COLO829 (cell line): ENCODE measurements at regions not wholly inside any gene's neighbourhood (a gene's known extent, or its start where the extent isn't known, plus 50 kb on each side); places are given as distances from the start of the nearest gene placed in this dataset.
"Not testable (repeated sequence)": the region's sequence is repeated elsewhere in the genome, so short reads cannot be mapped to it uniquely, and the experiment has no call there.

Source experiments
- DNase-seq: peaks from one replicate; pipeline ENCODE4 v3.0.0; 2012; ENCODE audit warnings: low spot score

DNA sequence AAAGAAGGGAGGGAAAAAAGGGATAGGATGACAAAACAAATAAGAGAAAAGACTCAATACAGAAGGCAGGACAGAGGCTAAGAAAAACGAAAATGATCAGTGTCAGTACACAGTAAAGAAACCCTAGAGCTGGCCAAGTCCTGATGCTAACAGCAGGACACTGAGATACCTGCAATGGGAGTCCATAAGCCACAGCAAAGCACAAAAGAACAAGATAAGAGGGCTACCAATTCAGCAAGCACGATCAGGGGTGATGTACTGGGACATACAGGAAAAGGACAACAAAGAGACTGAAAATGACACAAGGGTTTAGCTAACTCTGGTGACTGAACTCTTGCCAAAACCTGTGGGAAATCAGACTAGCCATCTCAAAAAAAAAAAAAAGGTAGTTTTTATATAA lies 1072.6 kb upstream of the COX7C start:
- no peak for DNase-seq

- DNase-seq = no peak
Measured at GRCh38 chr5:85549229-85549628, 1068.5 kb upstream of the COX7C start.

DNA sequence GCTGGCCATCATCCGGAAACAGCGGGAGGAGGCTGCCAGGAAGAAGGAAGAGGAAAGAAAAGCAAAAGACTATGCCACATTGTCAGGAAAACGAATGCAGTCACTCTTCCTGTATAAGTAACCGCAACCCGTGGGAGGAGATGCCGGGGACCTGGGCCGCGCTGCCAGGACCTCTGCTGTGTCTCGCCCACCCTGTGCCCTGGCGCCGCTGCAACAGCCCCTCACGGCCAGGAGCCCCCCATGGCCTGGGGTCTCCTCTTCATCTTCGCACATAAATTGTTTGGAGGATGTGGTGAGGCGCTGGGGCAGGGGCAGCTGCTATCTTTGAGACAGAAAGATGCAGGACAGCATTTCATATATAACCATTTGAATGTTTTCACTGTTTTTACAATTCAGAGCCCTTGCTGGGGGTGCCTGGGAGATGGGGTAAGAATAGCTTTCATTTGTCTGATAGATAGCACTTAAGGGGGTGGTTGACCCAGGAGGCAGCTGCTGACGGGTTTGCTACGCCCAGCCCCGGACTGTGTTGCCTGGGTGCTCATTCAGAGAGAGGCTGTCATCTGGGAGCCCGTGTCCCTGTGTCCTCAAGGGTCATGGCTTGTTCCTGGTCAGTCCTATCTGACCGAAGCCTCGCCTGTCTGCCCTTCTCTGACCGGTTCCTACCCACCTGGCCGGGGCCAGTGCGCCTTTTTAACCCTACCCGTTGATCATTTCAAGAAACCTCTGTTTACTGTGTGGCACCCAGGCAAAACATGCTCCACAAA lies 1067.7 kb upstream of the COX7C start:
- DNase-seq = no peak

- DNase-seq = no peak
Measured at GRCh38 chr5:85556464-85556863, 1061.3 kb upstream of the COX7C start.

DNA sequence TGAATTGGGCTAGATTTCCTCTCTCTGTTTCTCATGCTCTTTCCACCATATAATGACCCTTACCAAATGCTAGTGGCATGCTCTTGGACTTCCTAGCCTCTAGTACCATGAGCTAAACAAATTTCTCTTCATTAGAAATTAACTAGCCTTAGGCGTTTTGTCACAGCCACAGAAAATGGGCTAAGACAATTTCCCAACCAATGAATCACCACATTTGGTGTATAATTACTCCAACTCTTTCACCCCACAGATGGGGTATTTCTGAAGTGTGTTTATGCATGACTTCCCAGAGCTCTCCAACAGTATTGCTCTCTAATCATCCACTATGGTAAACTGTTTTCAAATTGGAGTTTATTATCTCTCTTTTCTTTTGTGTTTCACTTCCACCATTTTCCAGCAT lies 1041.1 kb upstream of the COX7C start:
- no peak for DNase-seq

DNA sequence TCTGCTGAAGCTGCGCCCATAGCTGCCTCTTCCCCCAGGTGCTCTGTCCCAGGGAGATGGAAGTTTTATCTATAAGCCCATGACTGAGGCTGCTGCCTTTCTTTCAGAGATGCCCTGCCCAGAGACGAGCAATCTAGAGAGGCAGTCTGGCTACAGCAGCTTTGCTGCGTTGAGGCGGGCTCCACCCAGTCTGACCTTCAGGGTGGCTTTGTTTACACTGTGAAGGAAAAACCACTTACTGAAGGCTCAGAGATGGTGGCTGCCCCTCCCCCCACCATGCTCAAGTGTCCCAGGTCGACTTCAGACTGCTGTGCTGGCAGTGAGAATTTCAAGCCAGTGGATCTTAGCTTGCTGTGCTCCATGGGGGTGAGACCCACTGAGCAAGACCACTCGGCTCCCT lies 1029.9 kb upstream of the COX7C start:
- DNase-seq = not testable (repeated sequence)

GRCh38 chr5:85588268-85588667 lies 1029.5 kb upstream of the COX7C start:
- not testable (repeated sequence) for DNase-seq

GRCh38 chr5:85590764-85591163 lies 1027.0 kb upstream of the COX7C start:
- no peak for DNase-seq

- DNase-seq = no peak
Measured at GRCh38 chr5:85591311-85591710, 1026.4 kb upstream of the COX7C start.

GRCh38 chr5:85602843-85603242 lies 1014.9 kb upstream of the COX7C start:
- DNase-seq = no peak

DNA sequence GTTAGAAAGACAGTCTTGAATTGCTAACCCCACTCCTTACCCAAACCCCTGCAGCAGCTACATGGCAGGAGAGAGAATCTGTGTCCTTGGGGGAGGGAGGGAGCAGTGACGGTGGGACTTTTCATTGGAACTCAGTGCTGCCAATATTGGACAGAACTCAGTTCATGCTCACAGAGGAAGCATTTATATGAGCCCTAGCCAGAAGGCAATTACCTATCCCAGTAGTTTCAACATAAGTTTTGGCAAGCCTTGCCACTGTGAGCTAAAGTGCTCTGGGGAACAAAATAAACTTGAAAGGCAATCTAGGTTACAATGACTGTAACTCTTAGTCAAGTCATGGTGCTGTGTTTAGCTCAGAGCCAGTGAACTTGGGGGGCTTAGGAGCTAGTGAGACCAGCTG lies 1013.4 kb upstream of the COX7C start:
- DNase-seq = no peak

DNA sequence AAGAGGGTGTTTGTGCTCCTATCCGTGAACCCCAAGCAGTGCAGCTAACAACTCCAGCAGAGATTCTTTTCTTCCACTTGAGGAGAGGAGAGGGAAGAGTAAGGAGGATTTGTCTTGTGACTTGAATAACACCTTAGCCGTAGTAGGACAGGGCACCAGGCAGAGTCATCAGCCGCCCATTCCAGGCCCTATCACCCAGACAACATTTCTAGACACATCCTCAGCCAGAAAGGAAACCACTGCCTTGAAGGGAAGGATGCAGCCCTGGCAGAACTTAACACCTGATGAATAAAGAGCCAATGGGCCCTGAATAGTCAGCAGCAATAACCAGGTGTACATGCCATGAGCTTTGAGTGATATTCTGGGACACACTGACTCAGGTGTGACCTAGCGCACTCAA lies 1013.0 kb upstream of the COX7C start:
- no peak for DNase-seq

DNA sequence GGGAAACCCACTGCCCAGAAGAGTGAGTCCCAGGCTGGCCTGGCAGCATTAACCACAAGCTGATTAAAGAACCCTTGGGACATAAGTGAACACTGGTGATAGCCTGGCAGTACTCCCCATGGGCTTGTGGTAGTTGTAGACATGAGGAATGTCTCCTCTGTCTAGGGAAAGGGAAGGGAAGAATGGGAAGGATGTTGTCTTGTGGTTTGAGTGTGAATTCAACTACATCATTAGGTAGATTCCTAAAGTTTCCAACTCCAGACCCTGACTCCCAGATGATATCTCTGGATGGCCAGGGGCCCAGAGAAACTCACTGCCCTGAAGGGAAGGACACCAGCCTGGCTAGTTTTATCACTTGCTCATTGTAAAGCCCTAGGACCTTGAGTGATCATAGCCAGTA lies 1012.4 kb upstream of the COX7C start:
- DNase-seq = no peak

DNA sequence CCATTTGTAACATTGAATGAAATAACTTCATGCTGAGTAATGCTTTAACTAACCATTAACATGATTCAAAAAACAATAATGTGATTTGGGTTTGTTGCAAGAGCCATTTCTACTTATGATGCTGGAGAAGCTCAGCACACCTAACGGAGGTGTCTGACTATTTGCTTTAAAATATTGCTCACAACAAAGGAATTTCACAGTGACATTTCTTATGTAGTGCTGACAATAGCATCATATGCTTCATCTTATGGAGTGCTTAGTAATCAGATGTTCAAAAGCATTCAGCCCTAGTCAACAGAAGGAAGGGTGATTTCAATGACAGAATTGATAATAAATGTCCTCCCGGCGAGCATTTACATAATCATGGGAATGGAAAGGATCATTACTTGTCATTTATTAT lies 1003.3 kb upstream of the COX7C start:
- DNase-seq = no peak

- no peak for DNase-seq
Measured at GRCh38 chr5:85621668-85622067, 996.1 kb upstream of the COX7C start.

DNA sequence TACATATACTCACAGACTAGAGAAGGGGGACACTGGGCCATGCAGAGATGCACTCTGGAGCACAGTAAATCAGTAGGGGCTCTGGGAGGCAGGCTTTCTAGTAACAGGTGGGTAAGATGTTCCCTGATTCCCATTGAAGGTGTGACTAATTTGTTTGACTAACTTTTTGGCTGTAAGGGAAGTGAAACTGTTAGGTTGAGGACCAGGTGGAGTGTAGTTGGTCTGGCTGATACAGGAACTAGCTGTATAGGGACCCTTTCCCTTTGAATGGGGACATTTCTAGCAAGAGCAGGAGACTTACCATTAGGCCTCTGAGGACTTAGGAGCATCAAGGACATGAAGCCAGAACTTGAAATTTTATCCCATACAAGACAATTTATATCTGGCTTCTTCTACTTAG lies 989.6 kb upstream of the COX7C start:
- no peak for DNase-seq

GRCh38 chr5:85638495-85639125 lies 979.1 kb upstream of the COX7C start:
- not testable (repeated sequence) for DNase-seq

GRCh38 chr5:85646036-85646435 lies 971.7 kb upstream of the COX7C start:
- no peak for DNase-seq

DNA sequence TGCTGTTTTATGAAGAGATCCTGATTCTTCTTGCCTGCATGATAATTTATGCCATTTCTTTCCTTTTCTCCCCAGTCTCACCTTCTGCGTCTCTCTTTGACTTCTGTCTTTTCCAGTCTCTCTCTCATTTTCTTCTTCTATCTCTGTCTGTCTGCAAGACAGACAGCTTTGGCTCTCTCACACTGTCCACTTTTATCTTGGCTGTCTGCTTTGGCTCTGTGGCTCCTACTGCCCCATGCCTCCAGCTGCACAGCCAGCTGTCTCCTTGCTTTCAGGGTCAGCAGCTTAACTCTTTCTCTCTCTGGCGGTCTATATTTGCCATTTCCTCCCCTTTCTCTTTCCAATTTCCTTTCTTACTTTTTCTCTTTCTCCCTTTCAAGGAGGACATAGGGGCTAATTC lies 971.1 kb upstream of the COX7C start:
- no peak for DNase-seq

- DNase-seq = no peak
Measured at GRCh38 chr5:85647349-85648127, 970.2 kb upstream of the COX7C start.

DNA sequence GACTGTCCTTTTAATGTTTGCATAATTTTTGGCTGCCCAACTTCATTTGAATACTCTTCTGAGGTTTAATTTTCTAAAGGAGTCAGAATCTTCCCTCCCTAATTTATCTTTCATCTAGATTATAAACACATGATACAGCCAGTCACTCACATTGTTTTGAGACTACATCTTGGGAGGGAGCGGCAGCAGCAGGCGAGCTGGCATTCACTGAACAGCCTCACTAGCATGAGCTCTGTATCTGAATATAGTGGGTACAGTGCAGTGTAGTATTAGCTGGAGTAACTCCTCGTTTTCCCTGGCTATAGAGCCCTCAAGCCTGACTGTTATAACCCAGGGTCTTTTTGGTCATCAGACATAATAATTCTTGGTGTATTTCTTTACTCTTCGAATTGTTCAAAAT lies 969.2 kb upstream of the COX7C start:
- DNase-seq = no peak

DNA sequence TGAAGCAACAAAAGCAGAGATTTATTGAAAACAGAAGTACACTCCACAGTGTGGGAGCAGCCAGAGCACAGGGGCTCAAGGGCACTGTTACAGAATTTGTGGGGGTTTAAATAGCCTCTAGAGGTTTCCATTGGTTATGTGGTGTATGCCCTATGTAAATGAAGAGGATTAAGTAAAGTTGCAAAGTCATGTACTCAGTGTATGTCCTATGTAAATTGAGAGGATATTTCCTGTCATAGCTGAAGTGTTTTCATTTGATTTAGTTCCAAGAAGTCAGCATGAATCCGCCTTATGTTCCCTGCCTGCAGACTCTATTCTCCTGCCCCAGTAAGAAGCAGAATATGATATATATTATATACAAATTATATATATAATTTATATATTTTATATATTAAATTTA lies 966.0 kb upstream of the COX7C start:
- DNase-seq = no peak

DNA sequence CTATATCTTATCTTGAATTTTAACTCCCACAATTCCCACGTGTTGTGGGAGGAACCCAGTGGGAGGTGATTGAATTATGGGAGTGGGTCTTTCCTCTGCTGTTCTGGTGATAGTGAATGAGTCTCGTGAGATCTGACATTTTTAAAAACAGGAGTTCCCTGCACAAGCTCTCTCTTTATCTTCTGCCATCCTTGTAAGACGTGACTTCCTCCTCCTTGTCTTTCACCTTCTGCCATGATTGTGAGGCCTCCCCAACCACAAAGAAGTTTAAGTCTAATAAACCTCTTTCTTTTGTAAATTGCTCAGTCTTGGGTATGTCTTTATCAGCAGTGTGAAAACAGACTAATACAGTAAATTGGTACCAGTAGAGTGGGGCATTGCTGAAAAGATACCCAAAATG lies 963.6 kb upstream of the COX7C start:
- DNase-seq = not testable (repeated sequence)
